H9 (cell line): ENCODE measurements at regions not wholly inside any gene's neighbourhood (a gene's known extent, or its start where the extent isn't known, plus 50 kb on each side); places are given as distances from the start of the nearest gene placed in this dataset.

ENCODE experiments used
- DNase-seq: peaks from one replicate; pipeline ENCODE4 v3.0.0-alpha.2; 2017
- H2AFZ ChIP-seq: one replicate; pipeline ENCODE4 v1.6.1; 2013; ENCODE audit warnings: mild to moderate bottlenecking, low read length, control low read depth, moderate library complexity
- H2AK5ac ChIP-seq: 2 replicates; pipeline ENCODE4 v1.6.1; 2013; ENCODE audit warnings: low read length, control low read depth, mixed read lengths; ENCODE audit not compliant: insufficient read length
- H2BK120ac ChIP-seq: one replicate; pipeline ENCODE4 v1.6.1; 2013; ENCODE audit warnings: low read depth, mild to moderate bottlenecking, low read length, control low read depth, inconsistent platforms; ENCODE audit not compliant: poor library complexity, severe bottlenecking
- H2BK12ac ChIP-seq: 2 replicates; pipeline ENCODE4 v1.6.1; 2013; ENCODE audit warnings: low read length, control low read depth, mixed read lengths, low read depth; ENCODE audit not compliant: insufficient read length
- H2BK15ac ChIP-seq: 2 replicates; pipeline ENCODE4 v1.6.1; 2013; ENCODE audit warnings: low read depth, low read length, control low read depth
- H2BK20ac ChIP-seq: one replicate; pipeline ENCODE4 v1.6.1; 2013; ENCODE audit warnings: low read depth, mild to moderate bottlenecking, low read length, control low read depth, inconsistent platforms; ENCODE audit not compliant: poor library complexity, severe bottlenecking
- H2BK5ac ChIP-seq: 2 replicates; pipeline ENCODE4 v1.6.1; 2013; ENCODE audit warnings: low read length, control low read depth, mixed read lengths; ENCODE audit not compliant: insufficient read length
- H3K14ac ChIP-seq: 2 replicates; pipeline ENCODE4 v1.6.1; 2013; ENCODE audit warnings: low read length, control low read depth; ENCODE audit not compliant: insufficient read depth
- H3K18ac ChIP-seq: 2 replicates; pipeline ENCODE4 v1.6.1; 2013; ENCODE audit warnings: low read depth, mild to moderate bottlenecking, mixed read lengths, low read length, control low read depth; ENCODE audit not compliant: insufficient read length
- H3K23ac ChIP-seq: 2 replicates; pipeline ENCODE4 v1.6.1; 2013; ENCODE audit warnings: low read length, control low read depth, mixed read lengths, low read depth; ENCODE audit not compliant: insufficient read length
- H3K23me2 ChIP-seq: 2 replicates; pipeline ENCODE4 v1.6.1; 2013; ENCODE audit warnings: low read depth, mild to moderate bottlenecking, mixed read lengths, low read length, control low read depth; ENCODE audit not compliant: insufficient read length, poor library complexity, severe bottlenecking
- H3K27ac ChIP-seq: 2 replicates; pipeline ENCODE4 v1.5.1; 2013; ENCODE audit warnings: low read length, control low read depth, mixed read lengths, low read depth; ENCODE audit not compliant: insufficient read length
- H3K27me3 ChIP-seq: 2 replicates; pipeline ENCODE4 v1.6.1; 2013; ENCODE audit warnings: low read length, control low read depth, inconsistent platforms; ENCODE audit not compliant: insufficient read depth
- H3K4ac ChIP-seq: 2 replicates; pipeline ENCODE4 v1.6.1; 2013; ENCODE audit warnings: low read depth, mild to moderate bottlenecking, control low read depth, inconsistent platforms, low read length, moderate library complexity
- H3K4me1 ChIP-seq: 2 replicates; pipeline ENCODE4 v1.6.1; 2013; ENCODE audit warnings: low read length, control low read depth, inconsistent platforms; ENCODE audit not compliant: insufficient read depth
- H3K4me2 ChIP-seq: 2 replicates; pipeline ENCODE4 v1.6.1; 2013; ENCODE audit warnings: low read length, control low read depth, mixed read lengths; ENCODE audit not compliant: insufficient read length, insufficient read depth
- H3K56ac ChIP-seq: 2 replicates; pipeline ENCODE4 v1.6.1; 2013; ENCODE audit warnings: low read depth, mild to moderate bottlenecking, mixed read lengths, low read length, control low read depth; ENCODE audit not compliant: insufficient read length
- H3K79me1 ChIP-seq: 2 replicates; pipeline ENCODE4 v1.6.1; 2013; ENCODE audit warnings: low read depth, mild to moderate bottlenecking, moderate library complexity, low read length, control low read depth, inconsistent platforms; ENCODE audit not compliant: insufficient read depth, poor library complexity, severe bottlenecking
- H3K79me2 ChIP-seq: 2 replicates; pipeline ENCODE4 v1.6.1; 2013; ENCODE audit warnings: low read length, control low read depth, inconsistent platforms; ENCODE audit not compliant: insufficient read depth
- H3K9ac ChIP-seq: 2 replicates; pipeline ENCODE4 v1.6.1; 2013; ENCODE audit warnings: low read length, control low read depth, mixed read lengths; ENCODE audit not compliant: insufficient read length; ENCODE audit errors: extremely low read depth
- H3K9me3 ChIP-seq: one replicate; pipeline ENCODE4 v1.6.1; 2013; ENCODE audit warnings: low read depth, low read length, inconsistent platforms; ENCODE audit not compliant: control insufficient read depth
- H3T11ph ChIP-seq: one replicate; pipeline ENCODE4 v1.6.1; 2013; ENCODE audit warnings: mild to moderate bottlenecking, low read length, control low read depth, inconsistent platforms
- H4K20me1 ChIP-seq: one replicate; pipeline ENCODE4 v1.6.1; 2013; ENCODE audit not compliant: control insufficient read depth, insufficient read length, insufficient read depth
- H4K5ac ChIP-seq: 2 replicates; pipeline ENCODE4 v1.6.1; 2013; ENCODE audit warnings: low read depth, mild to moderate bottlenecking, mixed read lengths, low read length, control low read depth; ENCODE audit not compliant: insufficient read length
- H4K8ac ChIP-seq: replicated peaks from 2 replicates; pipeline ENCODE4 v1.6.1; 2013; ENCODE audit warnings: low read length, control low read depth, mixed read lengths, low read depth; ENCODE audit not compliant: insufficient read length
- H4K91ac ChIP-seq: 2 replicates; pipeline ENCODE4 v1.6.1; 2013; ENCODE audit warnings: low read depth, mild to moderate bottlenecking, moderate library complexity, mixed read lengths, low read length, control low read depth; ENCODE audit not compliant: insufficient read length
- H3K27ac Mint-ChIP-seq, 3 experiments: 2 replicates in 2 of 3; 3 replicates in 1 of 3; pipeline ENCODE4 v1.8.0; 2020 to 2021; ENCODE audit warnings: mixed read lengths in 3 of 3, mild to moderate bottlenecking in 1 of 3, moderate library complexity in 1 of 3
- H3K27me3 Mint-ChIP-seq: 2 replicates; pipeline ENCODE4 v1.8.0; 2021; ENCODE audit warnings: low read depth, mild to moderate bottlenecking, moderate library complexity, mixed read lengths
- H3K36me3 Mint-ChIP-seq, 3 experiments: 2 replicates in 2 of 3; 3 replicates in 1 of 3; pipeline ENCODE4 v1.8.0; 2020 to 2021; ENCODE audit warnings: low read depth in 3 of 3, mixed read lengths in 3 of 3; ENCODE audit not compliant: insufficient read depth in 1 of 3
- H3K4me1 Mint-ChIP-seq, 2 experiments: 2 replicates each; pipeline ENCODE4 v1.8.0; 2020; ENCODE audit warnings: mixed read lengths in 2 of 2
- H3K4me3 Mint-ChIP-seq, 2 experiments: 2 replicates in 1 of 2; 3 replicates in 1 of 2; pipeline ENCODE4 v1.8.0; 2020 to 2021; ENCODE audit warnings: mild to moderate bottlenecking in 2 of 2, mixed read lengths in 2 of 2, moderate library complexity in 1 of 2
- H3K9me3 Mint-ChIP-seq, 2 experiments: 2 replicates in 1 of 2; 3 replicates in 1 of 2; pipeline ENCODE4 v1.8.0; 2020; ENCODE audit warnings: mild to moderate bottlenecking in 2 of 2, mixed read lengths in 2 of 2, moderate library complexity in 1 of 2
- CTCF ChIP-seq: fragments of 200-600 bp; sonication (generic); conservative IDR thresholded peaks from 3 replicates; pipeline ENCODE4 v1.8.0; 2021; ENCODE audit warnings: antibody characterized with exemption, mild to moderate bottlenecking
- WGBS: extraction: QIAGEN DNeasy Blood & Tissue Kit; methylation state at CpG from one replicate; pipeline ENCODE4 v1.1.7; 2013; ENCODE audit warnings: missing lambda C conversion rate, low lambda C conversion rate, mixed read lengths; ENCODE audit not compliant: insufficient read length; ENCODE audit errors: extremely low coverage; 5-methylcytosine and 5-hydroxymethylcytosine counted together

GRCh38 chr7:106463851-106464611 is 179.2 kb upstream of the NAMPT start:
- H3K27me3 ChIP-seq, result no peaks in the 10 kb centered on the region; the same call in 1 of the 2 replicates
- no peak overlapping the region for H3K4ac ChIP-seq
- H3K4me2 ChIP-seq, result no peak overlapping the region
- no peak overlapping the region for H3T11ph ChIP-seq
- no peak overlapping the region for H3K56ac ChIP-seq
- Mint-ChIP-seq H3K27me3 (peaks cover 2% of the 10 kb centered on the region; the same call in 1 of the 2 replicates), H3K9me3 (peaks cover 10 to 21% of the 10 kb centered on the region in 2 experiments; a peak in 4 of 5 replicates), H3K4me1 (peaks cover 35 to 40% of the 10 kb centered on the region in 2 experiments), H3K4me3 (no peak overlapping the region), H3K27ac (no peak overlapping the region), H3K36me3 (peaks cover 0 to 12% (median 2%) of the 10 kb centered on the region in 3 experiments; a peak in 6 of 7 replicates)
- no peak overlapping the region for H3K9ac ChIP-seq
- H3K79me1 ChIP-seq, result no peaks in the 10 kb centered on the region
- no peak overlapping the region for H3K23ac ChIP-seq
- no CpG with 5 or more reads among the region's 2 CpGs for WGBS
- H2BK5ac ChIP-seq, result no peak overlapping the region
- H3K18ac ChIP-seq, result no peak overlapping the region
- H3K79me2 ChIP-seq, result no peaks in the 10 kb centered on the region
- no peaks in the 10 kb centered on the region for H4K20me1 ChIP-seq
- H4K91ac ChIP-seq, result no peak overlapping the region
- no peaks in the 10 kb centered on the region for H3K23me2 ChIP-seq
- no peak overlapping the region for H3K27ac ChIP-seq
- H2BK12ac ChIP-seq, result no peak overlapping the region
- no peak overlapping the region for H4K5ac ChIP-seq
- no peak for TF ChIP-seq CTCF
- DNase-seq, result no peak
- no peak overlapping the region for H2AFZ ChIP-seq
- no peak overlapping the region for H4K8ac ChIP-seq
- no peak overlapping the region for H2BK20ac ChIP-seq
- no peak overlapping the region for H2AK5ac ChIP-seq
- H3K4me1 ChIP-seq, result no peaks in the 10 kb centered on the region; the same call in 1 of the 2 replicates
- no peak overlapping the region for H2BK120ac ChIP-seq
- H3K14ac ChIP-seq, result no peak overlapping the region
- H3K9me3 ChIP-seq, result no peaks in the 10 kb centered on the region
- no peak overlapping the region for H2BK15ac ChIP-seq
